ENCODE measurements at regions not wholly inside any gene's neighbourhood (a gene's known extent, or its start where the extent isn't known, plus 50 kb on each side); places are given as distances from the start of the nearest gene placed in this dataset.
"Not testable (repeated sequence)": the region's sequence is repeated elsewhere in the genome, so short reads cannot be mapped to it uniquely, and the experiment has no call there.

DNA sequence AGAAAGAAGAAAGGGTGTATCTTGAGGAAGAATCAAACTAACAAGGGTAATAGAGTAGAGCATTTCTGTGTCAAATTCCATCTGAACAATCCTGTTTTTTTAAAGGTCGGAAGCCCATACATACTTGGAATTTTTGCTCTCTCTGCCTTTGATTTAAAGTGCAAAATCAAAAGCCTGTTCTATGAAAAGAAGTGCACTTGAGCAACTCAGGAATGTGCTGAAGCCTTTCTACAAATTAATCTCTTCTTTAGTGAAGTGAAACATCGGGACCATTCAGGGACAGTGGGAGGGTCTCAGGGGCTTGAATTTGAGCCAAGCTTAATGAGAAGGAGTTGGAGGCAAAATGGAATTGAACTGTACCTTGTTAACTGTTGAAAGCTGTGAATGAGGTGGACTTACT, 1008.5 kb upstream of the LCORL start:
- peaks cover 2% of the 10 kb centered on the region for H3K4me1 Mint-ChIP-seq (ENCODE audit: low read depth, unreplicated experiment)
- TF ChIP-seq, protein P1, sequence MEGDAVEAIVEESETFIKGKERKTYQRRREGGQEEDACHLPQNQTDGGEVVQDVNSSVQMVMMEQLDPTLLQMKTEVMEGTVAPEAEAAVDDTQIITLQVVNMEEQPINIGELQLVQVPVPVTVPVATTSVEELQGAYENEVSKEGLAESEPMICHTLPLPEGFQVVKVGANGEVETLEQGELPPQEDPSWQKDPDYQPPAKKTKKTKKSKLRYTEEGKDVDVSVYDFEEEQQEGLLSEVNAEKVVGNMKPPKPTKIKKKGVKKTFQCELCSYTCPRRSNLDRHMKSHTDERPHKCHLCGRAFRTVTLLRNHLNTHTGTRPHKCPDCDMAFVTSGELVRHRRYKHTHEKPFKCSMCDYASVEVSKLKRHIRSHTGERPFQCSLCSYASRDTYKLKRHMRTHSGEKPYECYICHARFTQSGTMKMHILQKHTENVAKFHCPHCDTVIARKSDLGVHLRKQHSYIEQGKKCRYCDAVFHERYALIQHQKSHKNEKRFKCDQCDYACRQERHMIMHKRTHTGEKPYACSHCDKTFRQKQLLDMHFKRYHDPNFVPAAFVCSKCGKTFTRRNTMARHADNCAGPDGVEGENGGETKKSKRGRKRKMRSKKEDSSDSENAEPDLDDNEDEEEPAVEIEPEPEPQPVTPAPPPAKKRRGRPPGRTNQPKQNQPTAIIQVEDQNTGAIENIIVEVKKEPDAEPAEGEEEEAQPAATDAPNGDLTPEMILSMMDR (IDR thresholded peaks at IDR 0.05; ENCODE audit: partially characterized antibody, unreplicated experiment): no peak
- no peaks in the 10 kb centered on the region for H3K36me3 Mint-ChIP-seq (ENCODE audit: unreplicated experiment)
- no peak for DNase-seq
- no peaks in the 10 kb centered on the region for H3K9me3 Mint-ChIP-seq (ENCODE audit: unreplicated experiment)
- no peaks in the 10 kb centered on the region for H3K27me3 Mint-ChIP-seq (ENCODE audit: unreplicated experiment)
- H3K27ac Mint-ChIP-seq (ENCODE audit: unreplicated experiment): no peak overlapping the region
- no peak overlapping the region for H3K4me3 Mint-ChIP-seq (ENCODE audit: unreplicated experiment)

DNA sequence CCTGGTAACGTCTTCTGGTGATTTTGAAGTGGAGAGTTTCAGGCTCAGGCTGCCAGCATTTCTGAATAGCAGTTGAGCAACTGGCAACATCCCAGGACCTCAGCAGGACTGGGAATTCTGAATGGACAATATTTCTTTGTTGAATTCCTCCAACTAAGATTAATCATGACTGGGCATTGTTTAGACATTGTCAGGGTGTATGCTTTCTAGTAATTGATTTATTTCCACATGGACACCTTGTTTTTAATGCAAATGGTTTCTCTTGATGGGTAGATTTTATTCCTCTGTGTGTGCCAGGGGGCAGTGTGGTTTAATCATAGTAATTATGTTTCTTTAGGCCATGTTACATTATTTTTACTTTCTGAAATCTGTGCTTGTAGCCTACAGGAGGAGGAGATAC, 1004.7 kb upstream of the LCORL start:
- Mint-ChIP-seq H3K9me3 (ENCODE audit: unreplicated experiment) (no peaks in the 10 kb centered on the region), H3K36me3 (ENCODE audit: unreplicated experiment) (no peaks in the 10 kb centered on the region), H3K27ac (ENCODE audit: unreplicated experiment) (no peak overlapping the region), H3K27me3 (ENCODE audit: unreplicated experiment) (no peaks in the 10 kb centered on the region), H3K4me1 (ENCODE audit: low read depth, unreplicated experiment) (peaks cover 2% of the 10 kb centered on the region), H3K4me3 (ENCODE audit: unreplicated experiment) (no peak overlapping the region)
- DNase-seq: no peak
- TF ChIP-seq, protein P1 (IDR thresholded peaks at IDR 0.05; ENCODE audit: partially characterized antibody, unreplicated experiment): no peak

DNA sequence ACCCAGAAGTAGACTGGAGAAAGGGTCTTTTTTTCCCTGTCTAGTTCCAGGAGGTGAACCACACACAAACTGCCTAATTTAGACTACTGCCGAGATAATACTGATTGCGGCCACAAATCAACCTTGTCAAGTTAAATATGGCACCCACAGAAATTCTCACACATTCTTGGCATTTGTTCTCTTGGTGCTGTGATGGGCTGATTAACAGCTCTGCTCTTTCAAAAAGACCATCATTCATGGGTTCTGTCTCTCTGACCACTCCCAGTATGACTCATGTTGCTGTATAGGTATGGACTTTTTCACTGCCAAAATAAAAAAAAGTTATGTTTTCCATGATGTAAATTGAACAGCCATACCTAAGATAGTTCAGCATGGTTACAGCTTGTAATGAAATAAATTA, 1003.5 kb upstream of the LCORL start:
- Mint-ChIP-seq H3K4me3 (ENCODE audit: unreplicated experiment) (no peak overlapping the region), H3K36me3 (ENCODE audit: unreplicated experiment) (no peaks in the 10 kb centered on the region), H3K27ac (ENCODE audit: unreplicated experiment) (no peak overlapping the region), H3K4me1 (ENCODE audit: low read depth, unreplicated experiment) (peaks cover 2% of the 10 kb centered on the region), H3K9me3 (ENCODE audit: unreplicated experiment) (no peaks in the 10 kb centered on the region), H3K27me3 (ENCODE audit: unreplicated experiment) (no peaks in the 10 kb centered on the region)
- DNase-seq: no peak
- TF ChIP-seq, protein P1 (IDR thresholded peaks at IDR 0.05; ENCODE audit: partially characterized antibody, unreplicated experiment): no peak

DNA sequence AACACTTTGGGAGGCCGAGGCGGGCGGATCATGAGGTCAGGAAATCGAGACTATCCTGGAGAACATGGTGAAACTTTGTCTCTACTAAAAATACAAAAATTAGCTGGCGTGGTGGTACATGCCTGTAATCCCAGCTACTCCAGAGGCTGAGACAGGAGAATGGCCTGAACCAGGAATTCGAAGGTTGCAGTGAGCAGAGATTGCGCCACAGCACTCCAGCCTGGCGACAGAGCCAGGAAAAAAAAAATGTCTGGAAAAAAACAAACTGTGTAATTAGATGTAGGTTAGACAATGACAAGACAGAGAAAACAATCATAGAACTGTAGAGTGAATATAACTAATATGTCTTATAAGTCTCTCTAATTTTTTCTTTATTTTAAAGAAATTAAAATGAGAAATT, 1002.5 kb upstream of the LCORL start:
- TF ChIP-seq, protein P1 (IDR thresholded peaks at IDR 0.05; ENCODE audit: partially characterized antibody, unreplicated experiment): no peak
- Mint-ChIP-seq H3K9me3 (ENCODE audit: unreplicated experiment) (no peaks in the 10 kb centered on the region), H3K4me1 (ENCODE audit: low read depth, unreplicated experiment) (peaks cover 2% of the 10 kb centered on the region), H3K27ac (ENCODE audit: unreplicated experiment) (no peak overlapping the region), H3K27me3 (ENCODE audit: unreplicated experiment) (no peaks in the 10 kb centered on the region), H3K36me3 (ENCODE audit: unreplicated experiment) (no peaks in the 10 kb centered on the region), H3K4me3 (ENCODE audit: unreplicated experiment) (no peak overlapping the region)
- no peak for DNase-seq

DNA sequence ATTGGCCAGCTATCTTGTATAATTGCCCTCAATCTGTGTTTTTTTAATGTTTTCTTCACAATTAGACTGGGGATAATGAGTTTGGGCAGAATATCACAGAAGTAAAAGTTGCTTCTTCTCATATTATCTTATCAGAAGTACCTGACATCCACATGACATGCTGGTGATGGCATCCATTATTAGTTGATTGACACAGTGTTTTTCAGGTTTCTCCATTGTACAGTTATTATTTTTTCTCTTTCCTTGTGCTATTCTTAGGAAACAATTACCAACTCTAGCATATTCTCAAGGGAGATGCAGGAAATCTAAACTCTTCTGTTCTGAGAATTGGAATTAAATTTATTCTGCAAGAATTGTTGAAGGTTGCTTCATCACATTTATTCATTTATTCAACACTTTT, 1000.1 kb upstream of the LCORL start:
- Mint-ChIP-seq H3K4me3 (ENCODE audit: unreplicated experiment) (no peak overlapping the region), H3K36me3 (ENCODE audit: unreplicated experiment) (no peaks in the 10 kb centered on the region), H3K4me1 (ENCODE audit: low read depth, unreplicated experiment) (no peaks in the 10 kb centered on the region), H3K27me3 (ENCODE audit: unreplicated experiment) (no peaks in the 10 kb centered on the region), H3K9me3 (ENCODE audit: unreplicated experiment) (no peaks in the 10 kb centered on the region), H3K27ac (ENCODE audit: unreplicated experiment) (no peak overlapping the region)
- TF ChIP-seq, protein P1 (IDR thresholded peaks at IDR 0.05; ENCODE audit: partially characterized antibody, unreplicated experiment): no peak
- DNase-seq: no peak

DNA sequence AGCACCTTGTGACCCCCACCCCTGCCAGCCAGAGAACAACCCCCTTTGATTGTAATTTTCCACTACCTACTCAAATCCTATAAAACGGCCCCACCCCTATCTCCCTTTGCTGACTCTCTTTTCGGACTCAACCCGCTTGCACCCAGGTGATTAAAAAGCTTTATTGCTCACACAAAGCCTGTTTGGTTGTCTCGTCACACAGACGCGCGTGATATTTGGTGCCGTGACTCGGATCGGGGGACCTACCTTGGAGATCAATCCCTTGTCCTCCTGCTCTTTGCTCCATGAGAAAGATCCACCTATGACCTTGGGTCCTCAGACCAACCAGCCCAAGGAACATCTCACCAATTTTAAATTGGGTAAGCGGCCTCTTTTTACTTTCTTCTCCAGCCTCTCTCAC, 995.0 kb upstream of the LCORL start:
- H3K27ac Mint-ChIP-seq (ENCODE audit: unreplicated experiment); DNase-seq: not testable (repeated sequence)

More for the DNA sequence above, 995.0 kb upstream of the LCORL start:
- H3K36me3 Mint-ChIP-seq (ENCODE audit: unreplicated experiment); H3K4me3 Mint-ChIP-seq (ENCODE audit: unreplicated experiment); H3K4me1 Mint-ChIP-seq (ENCODE audit: low read depth, unreplicated experiment); H3K27me3 Mint-ChIP-seq (ENCODE audit: unreplicated experiment); H3K9me3 Mint-ChIP-seq (ENCODE audit: unreplicated experiment): not testable (repeated sequence)

Measured in glutamatergic neuron (in vitro differentiated cells).